BJ (cell line): ENCODE measurements at regions not wholly inside any gene's neighbourhood (a gene's known extent, or its start where the extent isn't known, plus 50 kb on each side); places are given as distances from the start of the nearest gene placed in this dataset.

Experiments
- CTCF ChIA-PET: fragments of 350-600 bp; formaldehyde crosslinking; extraction: SDS; loops from one replicate; lab custom pipeline; 2021; ENCODE audit warnings: antibody characterized with exemption, inconsistent platforms; lab: Yijun Ruan, JAX
- POLR2A ChIA-PET: fragments of 300-600 bp; sonication (Branson Sonifier 250); formaldehyde crosslinking; extraction: SDS; loops from one replicate; lab custom pipeline; 2021; ENCODE audit warnings: antibody characterized with exemption; lab: Charles Lee
- DNase-seq: peaks from one replicate; pipeline ENCODE4 v3.0.0-alpha.2; 2011; ENCODE audit warnings: low read depth
- H3K27me3 ChIP-seq: 2 replicates; pipeline ENCODE4 v1.6.0; 2011; ENCODE audit warnings: low read length; ENCODE audit not compliant: control insufficient read depth, insufficient read depth
- H3K36me3 ChIP-seq: 2 replicates; pipeline ENCODE4 v1.5.1; 2011; ENCODE audit warnings: low read length; ENCODE audit not compliant: control insufficient read depth, insufficient read depth
- H3K4me3 ChIP-seq: 2 replicates; pipeline ENCODE4 v1.5.1; 2011; ENCODE audit warnings: low read depth, mild to moderate bottlenecking, control low read depth, low read length
- TF ChIP-seq, protein P1 (sequence below): IDR thresholded peaks from 2 replicates; pipeline ENCODE4 v1.5.1; 2011; ENCODE audit warnings: low read depth, mild to moderate bottlenecking, control low read depth, inconsistent platforms, low read length, moderate library complexity; ENCODE audit not compliant: insufficient read depth

DNA sequence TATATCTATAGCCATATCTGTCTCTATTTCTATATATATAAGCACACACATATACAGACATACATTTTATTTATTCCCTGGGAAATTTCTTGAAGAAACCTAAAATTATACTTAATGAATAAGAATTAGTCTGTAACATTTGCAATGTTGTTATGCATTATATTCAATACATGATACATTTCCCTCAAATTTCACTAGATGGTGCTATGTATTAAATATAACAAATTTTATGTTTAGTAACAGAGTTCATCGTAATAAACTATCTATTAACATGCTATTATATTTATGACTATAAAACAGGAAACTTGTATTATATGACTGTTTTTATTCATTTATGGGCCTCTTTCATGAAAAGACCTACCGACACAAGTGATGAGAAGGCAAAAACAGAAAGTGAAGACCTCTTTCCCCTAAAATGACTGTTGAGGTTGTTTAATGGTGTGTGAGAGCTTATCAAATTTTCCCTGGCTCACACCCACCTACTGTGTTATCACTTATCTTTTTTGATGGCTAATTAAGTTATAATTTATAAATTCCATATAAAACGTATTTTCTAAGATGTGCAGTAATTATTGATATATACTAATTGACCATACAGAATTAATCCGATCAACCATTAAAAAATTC lies 881.9 kb downstream of the SLITRK6 start:
- no peak overlapping the region for H3K4me3 ChIP-seq
- no peaks in the 10 kb centered on the region for H3K27me3 ChIP-seq
- no peaks in the 10 kb centered on the region for H3K36me3 ChIP-seq
- POLR2A ChIA-PET, result no interaction called here
- peak; percentile 4 for DNase-seq
- TF ChIP-seq, protein P1, sequence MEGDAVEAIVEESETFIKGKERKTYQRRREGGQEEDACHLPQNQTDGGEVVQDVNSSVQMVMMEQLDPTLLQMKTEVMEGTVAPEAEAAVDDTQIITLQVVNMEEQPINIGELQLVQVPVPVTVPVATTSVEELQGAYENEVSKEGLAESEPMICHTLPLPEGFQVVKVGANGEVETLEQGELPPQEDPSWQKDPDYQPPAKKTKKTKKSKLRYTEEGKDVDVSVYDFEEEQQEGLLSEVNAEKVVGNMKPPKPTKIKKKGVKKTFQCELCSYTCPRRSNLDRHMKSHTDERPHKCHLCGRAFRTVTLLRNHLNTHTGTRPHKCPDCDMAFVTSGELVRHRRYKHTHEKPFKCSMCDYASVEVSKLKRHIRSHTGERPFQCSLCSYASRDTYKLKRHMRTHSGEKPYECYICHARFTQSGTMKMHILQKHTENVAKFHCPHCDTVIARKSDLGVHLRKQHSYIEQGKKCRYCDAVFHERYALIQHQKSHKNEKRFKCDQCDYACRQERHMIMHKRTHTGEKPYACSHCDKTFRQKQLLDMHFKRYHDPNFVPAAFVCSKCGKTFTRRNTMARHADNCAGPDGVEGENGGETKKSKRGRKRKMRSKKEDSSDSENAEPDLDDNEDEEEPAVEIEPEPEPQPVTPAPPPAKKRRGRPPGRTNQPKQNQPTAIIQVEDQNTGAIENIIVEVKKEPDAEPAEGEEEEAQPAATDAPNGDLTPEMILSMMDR, result peak; percentile 19; the same call in 1 of the 2 replicates
- CTCF ChIA-PET, result interaction anchor here (1.0 kb wide), 1 partner anchor 901 kb away, joined by 3 read pairs; no protein-coding TSS in a partner anchor

DNA sequence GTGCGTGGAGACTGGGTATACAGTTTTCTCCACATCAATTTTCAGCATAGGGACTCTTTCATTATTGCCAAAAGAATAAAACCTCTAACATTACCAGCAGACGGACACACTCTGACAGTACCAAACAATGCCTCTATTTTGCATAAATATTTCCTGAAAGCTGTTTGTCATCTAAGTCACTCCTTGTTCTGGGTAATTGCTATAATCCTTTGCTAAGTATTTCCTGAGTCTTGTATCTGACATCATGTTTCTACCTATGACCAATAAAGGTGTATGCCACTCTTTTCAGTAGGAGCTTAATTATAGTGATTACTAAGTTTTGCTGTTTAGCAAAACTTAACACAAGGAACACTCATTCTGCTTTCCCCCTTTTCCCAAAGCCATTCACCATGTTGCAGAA lies 886.5 kb downstream of the SLITRK6 start:
- TF ChIP-seq, protein P1, result no peak
- no peaks in the 10 kb centered on the region for H3K36me3 ChIP-seq
- H3K4me3 ChIP-seq, result no peak overlapping the region
- POLR2A ChIA-PET, result no interaction called here
- no peak for DNase-seq
- CTCF ChIA-PET, result interaction anchor here (1.3 to 1.4 kb wide), 2 partner anchors 17 to 895 kb away, joined by 3 to 5 read pairs; no protein-coding TSS in a partner anchor
- no peaks in the 10 kb centered on the region for H3K27me3 ChIP-seq

DNA sequence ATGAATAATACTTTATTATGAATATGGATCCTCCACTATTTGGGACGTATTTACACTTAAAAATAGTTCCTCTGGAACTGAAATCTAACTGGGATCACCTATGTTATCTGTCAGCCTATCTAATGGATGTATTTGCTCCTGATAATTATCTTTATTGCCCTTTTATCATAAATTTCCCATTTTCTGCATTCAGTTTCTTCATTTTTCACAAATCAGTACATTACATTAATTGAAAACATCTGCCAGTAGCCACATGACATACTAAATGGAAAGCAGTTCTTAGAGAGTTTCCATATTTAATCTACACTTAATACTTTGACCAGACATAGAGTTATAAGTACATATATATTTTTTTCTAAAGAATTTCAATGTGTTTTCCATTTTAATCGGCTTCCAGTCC lies 888.8 kb downstream of the SLITRK6 start:
- H3K36me3 ChIP-seq, result no peaks in the 10 kb centered on the region
- no peak for DNase-seq
- H3K4me3 ChIP-seq, result no peak overlapping the region
- ChIA-PET CTCF (no interaction called here), POLR2A (no interaction called here)
- no peaks in the 10 kb centered on the region for H3K27me3 ChIP-seq
- TF ChIP-seq, protein P1, result no peak

DNA sequence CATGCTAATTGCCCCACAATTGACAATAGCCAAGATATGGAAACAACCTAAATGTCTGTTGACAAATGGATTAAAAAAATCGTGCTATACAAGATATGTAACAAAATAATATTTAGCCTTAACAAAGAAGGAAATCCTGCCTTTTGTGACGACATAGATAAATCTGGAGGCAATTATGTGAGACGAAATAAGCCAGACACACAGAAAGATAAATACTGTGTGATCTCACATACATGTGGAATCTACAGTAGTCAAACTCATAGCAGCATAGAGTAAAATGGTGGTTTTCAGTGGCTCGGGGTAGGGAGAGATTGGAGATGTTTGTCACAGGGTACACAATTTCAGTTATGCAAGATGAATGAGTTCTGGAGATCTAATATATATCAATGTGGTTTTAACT lies 895.8 kb downstream of the SLITRK6 start:
- Histone ChIP-seq H3K4me3 (no peak overlapping the region), H3K27me3 (no peaks in the 10 kb centered on the region), H3K36me3 (no peaks in the 10 kb centered on the region)
- TF ChIP-seq, protein P1, result no peak
- no peak for DNase-seq
- POLR2A ChIA-PET, result no interaction called here
- CTCF ChIA-PET, result no interaction called here

DNA sequence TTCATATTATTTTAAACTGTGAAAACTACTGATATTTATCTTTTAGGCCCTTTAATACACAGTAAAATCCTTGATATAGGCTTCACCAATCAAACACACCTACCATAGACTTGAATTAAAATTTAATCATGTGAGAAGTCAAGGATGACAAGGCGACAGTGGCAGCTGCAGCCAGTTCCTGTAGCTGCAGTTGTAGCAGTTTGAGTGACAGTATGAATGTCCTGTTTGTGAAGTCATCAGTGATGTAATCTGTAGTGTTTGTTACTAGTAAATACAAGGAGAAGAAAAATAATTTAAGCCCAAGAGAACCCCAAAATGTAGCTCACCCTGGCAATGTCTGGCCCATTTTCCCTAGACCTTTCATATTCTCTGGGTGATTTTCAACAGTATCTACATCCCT lies 897.0 kb downstream of the SLITRK6 start:
- Histone ChIP-seq H3K36me3 (no peaks in the 10 kb centered on the region), H3K4me3 (no peak overlapping the region), H3K27me3 (no peaks in the 10 kb centered on the region)
- no peak for DNase-seq
- ChIA-PET CTCF (no interaction called here), POLR2A (no interaction called here)
- TF ChIP-seq, protein P1, result no peak
